Caco-2 (cell line): ENCODE measurements at regions not wholly inside any gene's neighbourhood (a gene's known extent, or its start where the extent isn't known, plus 50 kb on each side); places are given as distances from the start of the nearest gene placed in this dataset.

Experiments
- BruUV-seq: library from RNA; stranded (reverse); fragments of 400-500 nt; replicated peaks from 2 replicates; lab custom pipeline; 2021; lab: Mats Ljungman, UMichigan
- CTCF ChIA-PET: fragments of 300-600 bp; sonication (Branson Sonifier 250); formaldehyde crosslinking; loops from one replicate; lab custom pipeline; 2022; ENCODE audit warnings: antibody characterized with exemption; lab: Charles Lee
- POLR2A ChIA-PET: fragments of 300-600 bp; sonication (Branson Sonifier 250); formaldehyde crosslinking; loops from one replicate; lab custom pipeline; 2022; ENCODE audit warnings: antibody characterized with exemption; lab: Charles Lee
- DNase-seq, 2 experiments: peaks; one replicate each; pipeline versions ENCODE4 v3.0.0 to v3.0.0-alpha.2; 2020 to 2022
- H3K27me3 ChIP-seq: replicated peaks from 2 replicates; pipeline ENCODE4 v1.6.0; 2011; ENCODE audit warnings: low read length; ENCODE audit not compliant: control insufficient read depth, insufficient read depth
- H3K36me3 ChIP-seq: 2 replicates; pipeline ENCODE4 v1.5.1; 2011; ENCODE audit warnings: low read length; ENCODE audit not compliant: control insufficient read depth, insufficient read depth
- H3K4me1 ChIP-seq: fragments of 250-450 bp; sonication (Bioruptor Pico); 2 replicates; pipeline ENCODE4 v1.5.1; 2020; ENCODE audit warnings: mild to moderate bottlenecking
- H3K4me3 ChIP-seq: 2 replicates; pipeline ENCODE4 v1.5.1; 2011; ENCODE audit warnings: low read depth, mild to moderate bottlenecking, control low read depth, low read length
- H3K9me3 ChIP-seq: fragments of 250-450 bp; sonication (Bioruptor Pico); 2 replicates; pipeline ENCODE4 v1.5.1; 2020; ENCODE audit warnings: mild to moderate bottlenecking, moderate library complexity
- H3K27ac Mint-ChIP-seq: one replicate; pipeline ENCODE4 v1.8.0; 2022; ENCODE audit warnings: mixed read lengths; ENCODE audit not compliant: unreplicated experiment
- H3K27me3 Mint-ChIP-seq: one replicate; pipeline ENCODE4 v1.8.0; 2022; ENCODE audit warnings: mixed read lengths; ENCODE audit not compliant: insufficient read depth, unreplicated experiment
- H3K36me3 Mint-ChIP-seq: one replicate; pipeline ENCODE4 v1.8.0; 2022; ENCODE audit warnings: mild to moderate bottlenecking, mixed read lengths; ENCODE audit not compliant: insufficient read depth, unreplicated experiment
- H3K4me1 Mint-ChIP-seq: one replicate; pipeline ENCODE4 v1.8.0; 2022; ENCODE audit warnings: low read depth, mixed read lengths; ENCODE audit not compliant: unreplicated experiment
- H3K4me3 Mint-ChIP-seq: one replicate; pipeline ENCODE4 v1.8.0; 2022; ENCODE audit warnings: mild to moderate bottlenecking, moderate library complexity, mixed read lengths; ENCODE audit not compliant: unreplicated experiment
- H3K9me3 Mint-ChIP-seq: one replicate; pipeline ENCODE4 v1.8.0; 2022; ENCODE audit warnings: mixed read lengths; ENCODE audit not compliant: unreplicated experiment
- intact Hi-C: fragments of 100-400 bp; cut with micrococcal nuclease; formaldehyde crosslinking; loops from one replicate; pipeline ENCODE4 v1.10.0; 2022; ENCODE audit not compliant: unreplicated experiment
- TF ChIP-seq, protein P1 (sequence below), 2 experiments: fragments of 200-600 bp in 1 of 2; IDR thresholded peaks; 1 replicate in 1 of 2; 2 replicates in 1 of 2; pipeline versions ENCODE4 v1.5.1 to v1.8.0; 2011 to 2022; ENCODE audit warnings: antibody characterized with exemption in 1 of 2, control low read depth in 1 of 2, inconsistent platforms in 1 of 2, low read depth in 1 of 2, low read length in 1 of 2, mild to moderate bottlenecking in 1 of 2, moderate library complexity in 1 of 2; ENCODE audit not compliant: insufficient read depth in 1 of 2, severe bottlenecking in 1 of 2, unreplicated experiment in 1 of 2

DNA sequence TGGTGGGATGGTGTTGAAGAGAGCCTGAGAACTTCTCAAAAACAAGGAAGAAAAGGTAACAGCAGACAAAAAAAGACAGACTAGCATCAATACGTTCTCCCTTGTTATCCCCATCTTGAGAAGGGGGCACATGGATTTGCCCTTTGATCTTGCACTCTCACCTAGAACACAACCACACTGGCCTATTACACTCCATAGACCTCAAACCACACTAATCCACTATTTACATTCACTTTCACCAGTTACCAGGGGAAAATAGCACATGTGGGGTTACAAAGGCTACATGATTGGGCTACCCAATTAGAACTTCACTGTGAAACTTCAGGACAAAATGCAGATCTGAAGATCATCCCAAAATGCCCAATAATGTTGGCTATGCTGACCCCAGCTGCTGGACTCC lies 72.6 kb upstream of the SELENOP start:
- Mint-ChIP-seq H3K4me1 (peaks cover 12% of the 10 kb centered on the region), H3K9me3 (no peaks in the 10 kb centered on the region), H3K4me3 (no peak overlapping the region), H3K36me3 (no peaks in the 10 kb centered on the region), H3K27ac (no peak overlapping the region), H3K27me3 (no peaks in the 10 kb centered on the region)
- intact Hi-C loops: loop anchor here (10.0 kb wide), 2 partner anchors 880 to 960 kb away; partner anchors contain the start of gene FBXO4
- peaks cover 39% of the 10 kb centered on the region for H3K4me1 ChIP-seq
- no peaks in the 10 kb centered on the region for H3K36me3 ChIP-seq
- H3K4me3 ChIP-seq: no peak overlapping the region
- no peak for DNase-seq
- ChIA-PET POLR2A (no interaction called here), CTCF (no interaction called here)
- no peaks in the 10 kb centered on the region for H3K27me3 ChIP-seq
- TF ChIP-seq, protein P1, sequence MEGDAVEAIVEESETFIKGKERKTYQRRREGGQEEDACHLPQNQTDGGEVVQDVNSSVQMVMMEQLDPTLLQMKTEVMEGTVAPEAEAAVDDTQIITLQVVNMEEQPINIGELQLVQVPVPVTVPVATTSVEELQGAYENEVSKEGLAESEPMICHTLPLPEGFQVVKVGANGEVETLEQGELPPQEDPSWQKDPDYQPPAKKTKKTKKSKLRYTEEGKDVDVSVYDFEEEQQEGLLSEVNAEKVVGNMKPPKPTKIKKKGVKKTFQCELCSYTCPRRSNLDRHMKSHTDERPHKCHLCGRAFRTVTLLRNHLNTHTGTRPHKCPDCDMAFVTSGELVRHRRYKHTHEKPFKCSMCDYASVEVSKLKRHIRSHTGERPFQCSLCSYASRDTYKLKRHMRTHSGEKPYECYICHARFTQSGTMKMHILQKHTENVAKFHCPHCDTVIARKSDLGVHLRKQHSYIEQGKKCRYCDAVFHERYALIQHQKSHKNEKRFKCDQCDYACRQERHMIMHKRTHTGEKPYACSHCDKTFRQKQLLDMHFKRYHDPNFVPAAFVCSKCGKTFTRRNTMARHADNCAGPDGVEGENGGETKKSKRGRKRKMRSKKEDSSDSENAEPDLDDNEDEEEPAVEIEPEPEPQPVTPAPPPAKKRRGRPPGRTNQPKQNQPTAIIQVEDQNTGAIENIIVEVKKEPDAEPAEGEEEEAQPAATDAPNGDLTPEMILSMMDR (IDR thresholded peaks at IDR 0.05; ENCODE audit: insufficient read depth in 1 of 2, low read depth in 1 of 2, low read length in 1 of 2, severe bottlenecking in 1 of 2, unreplicated experiment in 1 of 2): no peak
- no TSS peak for BruUV-seq
- H3K9me3 ChIP-seq: no peaks in the 10 kb centered on the region

DNA sequence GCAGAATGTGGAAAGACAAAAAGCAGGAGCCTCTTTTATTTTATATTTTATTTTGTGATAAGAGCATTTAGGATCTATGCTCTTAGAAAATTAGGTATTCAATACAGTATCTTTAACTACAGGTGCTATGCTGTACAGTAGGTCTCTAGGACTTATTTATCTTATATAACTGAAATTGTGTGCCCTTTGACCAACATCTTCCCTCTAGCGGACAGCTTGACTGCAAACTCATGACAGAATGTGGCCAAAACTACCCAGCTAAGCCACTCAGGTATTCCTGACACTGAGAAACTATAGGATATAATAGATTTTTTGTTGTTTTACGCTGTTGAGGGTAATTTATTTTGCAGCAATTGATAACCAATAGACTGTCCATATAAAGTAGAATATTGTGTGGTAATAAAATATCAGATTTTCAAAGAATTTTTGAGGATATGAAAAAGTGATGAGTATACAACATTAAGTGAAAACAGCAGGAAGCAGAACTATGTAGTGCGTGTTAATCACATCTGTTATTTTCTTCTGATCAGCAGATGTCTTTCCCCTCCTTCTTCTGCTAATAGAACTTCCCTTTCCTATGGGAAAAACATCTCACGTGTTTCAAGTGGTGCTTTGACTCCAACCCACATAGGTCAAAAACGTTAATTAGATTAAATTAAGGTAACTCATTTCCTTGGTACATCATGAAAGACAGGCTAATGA lies 69.9 kb upstream of the SELENOP start:
- intact Hi-C loops: loop anchor here (10.0 kb wide), 2 partner anchors 877 to 957 kb away; partner anchors contain the start of gene FBXO4
- Histone ChIP-seq H3K36me3 (no peaks in the 10 kb centered on the region; the same call in 1 of the 2 replicates), H3K9me3 (no peaks in the 10 kb centered on the region), H3K4me3 (no peak overlapping the region), H3K27me3 (no peaks in the 10 kb centered on the region), H3K4me1 (peaks cover 35% of the 10 kb centered on the region)
- DNase-seq: no peak
- TF ChIP-seq, protein P1 (IDR thresholded peaks at IDR 0.05; ENCODE audit: insufficient read depth in 1 of 2, low read depth in 1 of 2, low read length in 1 of 2, severe bottlenecking in 1 of 2, unreplicated experiment in 1 of 2): no peak
- no TSS peak for BruUV-seq
- no peak overlapping the region for H3K27ac Mint-ChIP-seq
- H3K4me1 Mint-ChIP-seq: peaks cover 24% of the 10 kb centered on the region
- H3K27me3 Mint-ChIP-seq: no peaks in the 10 kb centered on the region
- no peaks in the 10 kb centered on the region for H3K36me3 Mint-ChIP-seq
- CTCF ChIA-PET: no interaction called here
- no peaks in the 10 kb centered on the region for H3K9me3 Mint-ChIP-seq
- POLR2A ChIA-PET: no interaction called here
- no peak overlapping the region for H3K4me3 Mint-ChIP-seq

GRCh38 chr5:42880496-42881150 lies 68.9 kb upstream of the SELENOP start:
- no peaks in the 10 kb centered on the region for H3K9me3 ChIP-seq
- Mint-ChIP-seq H3K27ac (no peak overlapping the region), H3K9me3 (no peaks in the 10 kb centered on the region), H3K4me1 (peaks cover 29% of the 10 kb centered on the region), H3K4me3 (no peak overlapping the region), H3K27me3 (no peaks in the 10 kb centered on the region), H3K36me3 (no peaks in the 10 kb centered on the region)
- H3K36me3 ChIP-seq: no peaks in the 10 kb centered on the region; the same call in 1 of the 2 replicates
- no TSS peak for BruUV-seq
- POLR2A ChIA-PET: no interaction called here
- TF ChIP-seq, protein P1 (IDR thresholded peaks at IDR 0.05; ENCODE audit: insufficient read depth in 1 of 2, low read depth in 1 of 2, low read length in 1 of 2, severe bottlenecking in 1 of 2, unreplicated experiment in 1 of 2): no peak
- H3K4me3 ChIP-seq: no peak overlapping the region
- H3K4me1 ChIP-seq: peaks cover 34% of the 10 kb centered on the region
- intact Hi-C loops: loop anchor here (10.0 kb wide), 2 partner anchors 876 to 956 kb away; partner anchors contain the start of gene FBXO4
- CTCF ChIA-PET: no interaction called here
- DNase-seq: no peak
- no peaks in the 10 kb centered on the region for H3K27me3 ChIP-seq
